ENCODE measurements at regions not wholly inside any gene's neighbourhood (a gene's known extent, or its start where the extent isn't known, plus 50 kb on each side); places are given as distances from the start of the nearest gene placed in this dataset.

GRCh38 chr20:6663104-6663503 lies 104.4 kb upstream of the BMP2 start:
- Histone ChIP-seq H3K27ac (ENCODE audit: low read depth in 1 of 2, low read length in 2 of 2) (no peak overlapping the region), H3K4me1 (ENCODE audit: control insufficient read depth in 4 of 4, insufficient read depth in 4 of 4, low read length in 3 of 4) (peaks cover 2 to 11% (median 5%) of the 10 kb centered on the region in 4 donors), H3K27me3 (ENCODE audit: control insufficient read depth in 4 of 4, insufficient read depth in 4 of 4, low read length in 3 of 4) (no peaks in the 10 kb centered on the region), H3K9ac (ENCODE audit: low read depth in 1 of 2, low read length in 2 of 2) (no peak overlapping the region), H3K4me3 (ENCODE audit: low read depth in 1 of 3, low read length in 3 of 3) (no peak overlapping the region), H3K9me3 (ENCODE audit: control insufficient read depth in 4 of 4, low read length in 3 of 4) (no peaks in the 10 kb centered on the region), H3K36me3 (ENCODE audit: control insufficient read depth in 4 of 4, insufficient read depth in 3 of 4, low read depth in 1 of 4, low read length in 3 of 4) (no peaks in the 10 kb centered on the region)
- no peak for DNase-seq (ENCODE audit: low spot score)
- WGBS, result 75% methylated on average over 1 of the region's 1 CpG
- TF ChIP-seq FOXA2 (IDR thresholded peaks at IDR 0.05) (no peak), NR2F2 (IDR thresholded peaks at IDR 0.05) (peak; percentile 94), RXRA (IDR thresholded peaks at IDR 0.05) (peak in 1 of 2 donors; percentile 34)

GRCh38 chr20:6662309-6662708 lies 105.2 kb upstream of the BMP2 start:
- Histone ChIP-seq H3K4me3 (ENCODE audit: low read depth in 1 of 3, low read length in 3 of 3) (no peak overlapping the region), H3K4me1 (ENCODE audit: control insufficient read depth in 4 of 4, insufficient read depth in 4 of 4, low read length in 3 of 4) (peaks cover 2 to 18% (median 13%) of the 10 kb centered on the region in 4 donors), H3K9me3 (ENCODE audit: control insufficient read depth in 4 of 4, low read length in 3 of 4) (no peaks in the 10 kb centered on the region), H3K36me3 (ENCODE audit: control insufficient read depth in 4 of 4, insufficient read depth in 3 of 4, low read depth in 1 of 4, low read length in 3 of 4) (no peaks in the 10 kb centered on the region), H3K27ac (ENCODE audit: low read depth in 1 of 2, low read length in 2 of 2) (no peak overlapping the region), H3K27me3 (ENCODE audit: control insufficient read depth in 4 of 4, insufficient read depth in 4 of 4, low read length in 3 of 4) (no peaks in the 10 kb centered on the region), H3K9ac (ENCODE audit: low read depth in 1 of 2, low read length in 2 of 2) (no peak overlapping the region)
- no peak for DNase-seq (ENCODE audit: low spot score)
- WGBS, result 92% methylated on average over 1 of the region's 1 CpG
- TF ChIP-seq EGR1 (IDR thresholded peaks at IDR 0.05; ENCODE audit: low read depth in 2 of 2) (no peak), RXRA (IDR thresholded peaks at IDR 0.05) (no peak), FOXA2 (IDR thresholded peaks at IDR 0.05) (no peak), RAD21 (IDR thresholded peaks at IDR 0.05) (no peak), SP1 (IDR thresholded peaks at IDR 0.05) (no peak), TAF1 (conservative IDR thresholded peaks at IDR 0.05) (no peak), REST (IDR thresholded peaks at IDR 0.05) (no peak), MAX (IDR thresholded peaks at IDR 0.05) (no peak), ZBTB33 (IDR thresholded peaks at IDR 0.05) (no peak), CTCF (IDR thresholded peaks at IDR 0.05; ENCODE audit: low read depth, low read length, missing input control) (no peak), NR2F2 (IDR thresholded peaks at IDR 0.05) (no peak), FOXA1 (IDR thresholded peaks at IDR 0.05) (no peak), JUND (IDR thresholded peaks at IDR 0.05) (no peak), HNF4G (IDR thresholded peaks at IDR 0.05) (no peak), GABPA (IDR thresholded peaks at IDR 0.05 in 1 of 2, conservative IDR thresholded peaks at IDR 0.05 in 1 of 2) (no peak), ATF3 (IDR thresholded peaks at IDR 0.05) (no peak), HNF4A (conservative IDR thresholded peaks at IDR 0.05) (no peak)
